GM12878 (cell line): ENCODE measurements at regions not wholly inside any gene's neighbourhood (a gene's known extent, or its start where the extent isn't known, plus 50 kb on each side); places are given as distances from the start of the nearest gene placed in this dataset.

Experiments
- CHD2 ChIP-seq: IDR thresholded peaks from 2 replicates; pipeline ENCODE4 v1.6.1; 2011; ENCODE audit warnings: low read depth, low read length, improper control_type of control experiment, borderline replicate concordance
- CTCF ChIP-seq, 3 experiments: IDR thresholded peaks in 2 of 3; conservative IDR thresholded peaks in 1 of 3; 2 replicates each; pipeline ENCODE4 v1.5.1; 2011; ENCODE audit warnings: low read depth in 3 of 3, low read length in 3 of 3, mild to moderate bottlenecking in 3 of 3, control low read depth in 2 of 3, moderate library complexity in 2 of 3, inconsistent platforms in 1 of 3, mixed read lengths in 1 of 3; ENCODE audit not compliant: control insufficient read depth in 2 of 3, insufficient read depth in 1 of 3; ENCODE audit errors: extremely low read depth in 1 of 3
- POLR2A ChIP-seq: IDR thresholded peaks from 2 replicates; pipeline ENCODE4 v1.6.1; 2011; ENCODE audit warnings: low read depth, mild to moderate bottlenecking, low read length
- PRDM15 ChIP-seq: fragments of 450-650 bp; formaldehyde crosslinking; IDR thresholded peaks from 2 replicates; pipeline ENCODE4 v1.4.0; 2020; ENCODE audit warnings: mild to moderate bottlenecking, moderate library complexity
- SUZ12 ChIP-seq: fragments of 200-600 bp; sonication (generic); IDR thresholded peaks from one replicate; pipeline ENCODE4 v1.6.1; 2018; ENCODE audit warnings: antibody characterized with exemption, mild to moderate bottlenecking; ENCODE audit not compliant: unreplicated experiment
- ZBTB33 ChIP-seq: fragments of 450-650 bp; IDR thresholded peaks from 2 replicates; pipeline ENCODE4 v1.6.1; 2017; ENCODE audit warnings: mild to moderate bottlenecking
- ZNF274 ChIP-seq: IDR thresholded peaks from one replicate; pipeline ENCODE4 v1.8.0; 2011; ENCODE audit not compliant: insufficient read length, insufficient read depth

DNA sequence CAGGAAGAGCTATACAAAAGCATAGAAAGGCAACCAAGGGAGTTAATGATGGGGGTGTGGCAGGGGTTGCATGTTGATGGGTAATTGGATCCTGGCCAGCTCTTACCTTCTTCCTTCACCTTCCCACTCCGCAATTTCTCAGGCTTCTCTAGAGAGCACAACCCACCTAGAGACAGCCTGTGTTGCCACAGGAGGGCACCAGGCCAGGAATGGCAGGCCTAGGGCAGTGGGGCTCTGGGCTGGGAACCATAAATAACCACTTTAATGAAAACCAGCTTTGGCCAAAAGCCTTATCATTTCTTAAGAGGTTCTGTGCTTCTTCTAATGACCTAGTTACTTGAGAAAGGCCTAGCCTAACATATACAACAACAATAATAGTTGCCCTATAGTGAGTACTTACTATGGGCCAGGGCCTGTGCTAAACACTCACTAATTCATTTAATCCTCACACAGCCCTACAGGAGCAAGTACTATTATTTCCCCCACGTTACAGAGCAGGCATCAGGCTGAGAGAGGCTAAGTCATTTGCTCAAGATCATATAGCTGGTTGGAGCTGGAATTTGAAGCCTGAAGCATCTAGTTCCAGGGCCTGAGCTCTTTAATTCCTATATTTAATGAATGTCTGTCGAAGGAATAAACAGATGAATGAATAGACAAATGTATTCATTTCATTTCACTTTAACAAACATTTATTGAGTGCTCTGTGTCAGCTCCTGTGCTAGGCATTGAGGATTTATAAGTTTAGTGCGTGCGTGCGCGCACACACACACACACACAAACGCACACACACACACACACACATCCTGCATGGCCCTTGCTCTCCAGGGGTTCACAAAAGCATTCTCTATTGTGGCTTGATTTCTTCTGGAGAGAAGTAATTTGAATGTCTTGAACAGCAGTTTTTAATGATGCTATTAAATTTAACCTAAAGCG is 66.8 kb downstream of the RTL9 start:
- no peak for TF ChIP-seq PRDM15 (CRISPR knock-in tag)
- TF ChIP-seq SUZ12 = no peak
- TF ChIP-seq CTCF (IDR thresholded peaks at IDR 0.05 in 2 of 3, conservative IDR thresholded peaks at IDR 0.05 in 1 of 3; ENCODE audit: control insufficient read depth in 2 of 3, extremely low read depth in 1 of 3, insufficient read depth in 1 of 3, low read depth in 3 of 3, low read length in 3 of 3) = no peak
- TF ChIP-seq ZNF274 = no peak
- TF ChIP-seq ZBTB33 = no peak
- no peak for TF ChIP-seq POLR2A
- no peak for TF ChIP-seq CHD2
